ENCODE measurements at regions not wholly inside any gene's neighbourhood (a gene's known extent, or its start where the extent isn't known, plus 50 kb on each side); places are given as distances from the start of the nearest gene placed in this dataset.

DNA sequence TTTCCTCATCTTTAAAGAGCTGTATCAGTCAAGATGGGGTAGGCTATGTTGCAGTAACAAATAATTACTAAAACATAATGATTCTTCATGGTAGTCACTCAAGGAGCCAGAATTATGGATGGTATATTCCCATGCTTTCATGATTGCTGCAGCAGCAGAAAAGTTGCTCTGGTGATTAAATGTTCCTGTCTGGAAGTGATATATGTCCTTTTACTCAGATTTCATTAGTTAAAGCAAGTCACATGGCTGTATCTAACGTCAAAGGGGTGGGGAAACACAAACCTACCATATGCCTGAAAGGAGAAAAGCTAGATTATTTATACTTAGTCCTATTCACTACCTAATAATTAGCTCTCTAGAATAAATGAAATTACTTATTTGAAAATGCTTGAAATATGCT, 594.7 kb downstream of the SOX5 start:
- no peaks in the 10 kb centered on the region for H3K9me3 Mint-ChIP-seq
- Histone ChIP-seq H3K9me3 (ENCODE audit: control insufficient read depth, low read depth, low read length) (no peaks in the 10 kb centered on the region), H3K27me3 (ENCODE audit: insufficient read depth, low read length) (no peaks in the 10 kb centered on the region), H2BK5ac (ENCODE audit: insufficient read length, low read length) (no peak overlapping the region), H3K27ac (ENCODE audit: insufficient read length, low read depth, low read length) (no peak overlapping the region), H2BK15ac (ENCODE audit: low read depth, low read length) (no peak overlapping the region), H3K79me2 (ENCODE audit: insufficient read depth, low read length) (no peaks in the 10 kb centered on the region), H3K18ac (ENCODE audit: insufficient read length, low read depth, low read length) (no peak overlapping the region), H3K4ac (ENCODE audit: low read depth, low read length) (no peak overlapping the region), H2BK120ac (ENCODE audit: low read depth, low read length, poor library complexity, severe bottlenecking) (no peak overlapping the region), H3K4me1 (ENCODE audit: insufficient read depth, low read length) (no peaks in the 10 kb centered on the region), H3K4me2 (ENCODE audit: insufficient read depth, insufficient read length, low read length) (no peak overlapping the region), H3K56ac (ENCODE audit: insufficient read length, low read depth, low read length) (no peak overlapping the region), H4K91ac (ENCODE audit: insufficient read length, low read depth, low read length) (no peak overlapping the region), H3K9ac (ENCODE audit: extremely low read depth, insufficient read length, low read length) (no peak overlapping the region), H3K23me2 (ENCODE audit: insufficient read length, low read depth, low read length, poor library complexity, severe bottlenecking) (no peaks in the 10 kb centered on the region), H2AK5ac (ENCODE audit: insufficient read length, low read length) (no peak overlapping the region), H3K79me1 (ENCODE audit: insufficient read depth, low read depth, low read length, poor library complexity, severe bottlenecking) (no peaks in the 10 kb centered on the region), H3K14ac (ENCODE audit: insufficient read depth, low read length) (no peak overlapping the region), H3T11ph (ENCODE audit: low read length) (no peak overlapping the region), H2BK12ac (ENCODE audit: insufficient read length, low read depth, low read length) (no peak overlapping the region), H4K20me1 (ENCODE audit: control insufficient read depth, insufficient read depth, insufficient read length) (no peaks in the 10 kb centered on the region), H2BK20ac (ENCODE audit: low read depth, low read length, poor library complexity, severe bottlenecking) (no peak overlapping the region), H2AFZ (ENCODE audit: low read length) (no peak overlapping the region), H4K8ac (replicated peaks; ENCODE audit: insufficient read length, low read depth, low read length) (no peak overlapping the region), H3K23ac (ENCODE audit: insufficient read length, low read depth, low read length) (no peak overlapping the region), H4K5ac (ENCODE audit: insufficient read length, low read depth, low read length) (no peak overlapping the region)
- H3K4me1 Mint-ChIP-seq, result 0 out of 4 replicates have a peak, but pooled peaks cover 0 to 2% of the 10 kb centered on the region in 2 experiments
- TF ChIP-seq CTCF (conservative IDR thresholded peaks at IDR 0.05), result no peak
- no peak for DNase-seq
- no peak overlapping the region for H3K27ac Mint-ChIP-seq
- H3K27me3 Mint-ChIP-seq (ENCODE audit: low read depth), result no peaks in the 10 kb centered on the region
- no peaks in the 10 kb centered on the region for H3K36me3 Mint-ChIP-seq (ENCODE audit: insufficient read depth in 1 of 3, low read depth in 3 of 3)
- no CpG with 5 or more reads among the region's 1 CpG for WGBS (ENCODE audit: extremely low coverage, insufficient read length, low lambda C conversion rate)
- H3K4me3 Mint-ChIP-seq, result no peak overlapping the region
